ENCODE measurements at regions not wholly inside any gene's neighbourhood (a gene's known extent, or its start where the extent isn't known, plus 50 kb on each side); places are given as distances from the start of the nearest gene placed in this dataset.

DNA sequence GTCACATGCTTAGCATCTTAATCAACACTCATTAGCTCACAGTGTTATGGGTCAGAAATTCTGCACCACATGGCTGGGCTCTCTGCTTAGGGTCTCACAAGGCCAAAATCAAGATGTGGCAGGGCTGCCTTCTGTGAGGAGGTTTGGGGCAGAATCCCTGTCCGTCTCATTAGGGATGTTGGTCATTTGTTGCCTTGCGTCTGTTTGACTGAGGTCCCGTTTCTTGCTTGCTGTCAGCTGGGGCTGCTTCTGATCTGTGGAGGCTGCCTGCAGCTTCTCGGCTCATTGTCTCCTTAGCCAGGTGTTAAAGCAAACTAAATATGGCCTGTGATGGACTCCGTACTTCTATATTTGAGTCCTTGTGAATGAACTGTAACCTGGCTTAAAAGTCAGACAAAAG lies 146.5 kb downstream of the NDUFA10 start:
- TF ChIP-seq, protein P1, sequence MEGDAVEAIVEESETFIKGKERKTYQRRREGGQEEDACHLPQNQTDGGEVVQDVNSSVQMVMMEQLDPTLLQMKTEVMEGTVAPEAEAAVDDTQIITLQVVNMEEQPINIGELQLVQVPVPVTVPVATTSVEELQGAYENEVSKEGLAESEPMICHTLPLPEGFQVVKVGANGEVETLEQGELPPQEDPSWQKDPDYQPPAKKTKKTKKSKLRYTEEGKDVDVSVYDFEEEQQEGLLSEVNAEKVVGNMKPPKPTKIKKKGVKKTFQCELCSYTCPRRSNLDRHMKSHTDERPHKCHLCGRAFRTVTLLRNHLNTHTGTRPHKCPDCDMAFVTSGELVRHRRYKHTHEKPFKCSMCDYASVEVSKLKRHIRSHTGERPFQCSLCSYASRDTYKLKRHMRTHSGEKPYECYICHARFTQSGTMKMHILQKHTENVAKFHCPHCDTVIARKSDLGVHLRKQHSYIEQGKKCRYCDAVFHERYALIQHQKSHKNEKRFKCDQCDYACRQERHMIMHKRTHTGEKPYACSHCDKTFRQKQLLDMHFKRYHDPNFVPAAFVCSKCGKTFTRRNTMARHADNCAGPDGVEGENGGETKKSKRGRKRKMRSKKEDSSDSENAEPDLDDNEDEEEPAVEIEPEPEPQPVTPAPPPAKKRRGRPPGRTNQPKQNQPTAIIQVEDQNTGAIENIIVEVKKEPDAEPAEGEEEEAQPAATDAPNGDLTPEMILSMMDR (IDR thresholded peaks at IDR 0.05) = no peak

DNA sequence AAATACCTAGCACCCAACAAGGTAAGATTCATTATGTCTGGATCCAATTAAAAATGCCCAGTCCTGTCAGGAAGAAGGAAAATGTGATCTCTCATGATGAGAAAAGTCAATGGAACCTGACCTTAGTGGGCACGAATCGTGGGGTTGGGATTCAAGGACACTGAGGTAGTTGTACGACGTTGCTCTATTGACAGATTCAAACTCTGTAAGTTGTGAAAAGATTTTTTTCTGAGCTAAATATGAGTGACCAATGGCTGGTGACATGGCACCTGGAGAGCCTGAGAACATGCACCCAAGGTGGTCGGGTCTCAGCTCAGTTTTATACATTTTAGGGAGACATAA lies 148.2 kb downstream of the NDUFA10 start:
- TF ChIP-seq, protein P1 (IDR thresholded peaks at IDR 0.05) = no peak

DNA sequence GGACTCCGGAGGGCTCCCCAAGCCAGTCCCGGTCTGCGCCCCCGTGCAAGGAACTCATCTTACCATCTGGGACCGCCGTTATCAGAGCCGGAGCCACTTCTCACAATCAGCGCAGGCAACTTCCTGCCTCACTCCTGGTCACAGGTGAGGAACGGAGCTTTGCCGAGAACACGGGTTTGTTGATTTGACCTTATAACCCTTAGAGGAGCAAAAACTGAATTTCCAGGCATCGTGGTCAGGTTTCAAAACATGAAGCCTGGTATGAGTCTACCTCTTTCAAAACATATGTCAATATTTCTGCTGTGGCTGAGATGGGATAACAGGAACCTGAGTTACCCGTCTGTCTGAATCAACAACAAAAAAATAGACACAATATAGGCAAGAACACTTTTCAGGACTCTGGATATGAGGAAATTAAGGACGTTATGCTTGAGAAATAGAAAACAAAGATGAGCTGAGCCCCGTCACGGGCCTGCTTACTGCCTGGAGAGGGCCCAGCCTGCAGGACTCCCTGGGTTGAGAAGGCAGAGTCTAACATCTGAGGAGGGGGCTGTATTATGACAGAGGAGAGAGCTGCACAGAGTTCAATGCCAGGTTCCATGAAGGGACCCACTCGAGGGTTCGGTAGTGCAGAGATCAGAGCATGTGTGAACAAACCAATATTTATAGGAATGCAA lies 148.7 kb downstream of the NDUFA10 start:
- TF ChIP-seq, protein P1 (IDR thresholded peaks at IDR 0.05) = no peak

DNA sequence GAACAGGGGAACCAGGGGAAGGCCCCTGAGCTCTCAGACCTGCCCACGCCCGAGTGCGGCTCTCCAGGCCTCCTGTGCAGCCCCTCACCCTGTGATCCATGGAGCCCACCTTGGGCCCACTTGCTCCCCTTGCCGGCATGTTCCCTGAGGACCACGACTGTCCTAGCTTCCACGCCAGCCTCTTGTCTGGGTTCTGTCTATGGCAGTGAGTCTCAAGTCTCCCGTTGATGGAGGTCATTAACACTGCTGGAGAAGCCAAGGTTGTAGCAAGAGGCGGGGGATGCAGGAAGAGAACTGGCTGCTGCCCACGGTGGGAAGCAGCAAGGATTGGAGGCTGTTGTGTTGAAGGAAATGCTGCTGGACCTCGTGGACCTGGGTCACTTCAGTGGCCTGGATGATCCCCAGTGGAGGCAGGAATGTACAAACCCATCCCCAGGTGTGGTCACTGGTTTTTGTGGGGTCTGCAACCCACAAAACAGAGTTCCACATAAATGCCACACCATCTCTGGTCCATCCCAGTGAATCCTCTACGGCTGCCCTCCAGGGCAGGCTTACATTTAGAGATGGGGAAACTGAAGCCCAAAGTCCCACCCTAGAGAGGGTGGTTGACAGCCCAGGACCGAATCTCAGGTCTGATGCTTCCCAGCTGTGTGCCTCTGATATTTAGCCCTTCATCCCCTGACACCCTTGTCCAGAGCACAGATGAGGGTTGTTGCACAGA lies 150.3 kb downstream of the NDUFA10 start:
- TF ChIP-seq, protein P1 (IDR thresholded peaks at IDR 0.05) = no peak

DNA sequence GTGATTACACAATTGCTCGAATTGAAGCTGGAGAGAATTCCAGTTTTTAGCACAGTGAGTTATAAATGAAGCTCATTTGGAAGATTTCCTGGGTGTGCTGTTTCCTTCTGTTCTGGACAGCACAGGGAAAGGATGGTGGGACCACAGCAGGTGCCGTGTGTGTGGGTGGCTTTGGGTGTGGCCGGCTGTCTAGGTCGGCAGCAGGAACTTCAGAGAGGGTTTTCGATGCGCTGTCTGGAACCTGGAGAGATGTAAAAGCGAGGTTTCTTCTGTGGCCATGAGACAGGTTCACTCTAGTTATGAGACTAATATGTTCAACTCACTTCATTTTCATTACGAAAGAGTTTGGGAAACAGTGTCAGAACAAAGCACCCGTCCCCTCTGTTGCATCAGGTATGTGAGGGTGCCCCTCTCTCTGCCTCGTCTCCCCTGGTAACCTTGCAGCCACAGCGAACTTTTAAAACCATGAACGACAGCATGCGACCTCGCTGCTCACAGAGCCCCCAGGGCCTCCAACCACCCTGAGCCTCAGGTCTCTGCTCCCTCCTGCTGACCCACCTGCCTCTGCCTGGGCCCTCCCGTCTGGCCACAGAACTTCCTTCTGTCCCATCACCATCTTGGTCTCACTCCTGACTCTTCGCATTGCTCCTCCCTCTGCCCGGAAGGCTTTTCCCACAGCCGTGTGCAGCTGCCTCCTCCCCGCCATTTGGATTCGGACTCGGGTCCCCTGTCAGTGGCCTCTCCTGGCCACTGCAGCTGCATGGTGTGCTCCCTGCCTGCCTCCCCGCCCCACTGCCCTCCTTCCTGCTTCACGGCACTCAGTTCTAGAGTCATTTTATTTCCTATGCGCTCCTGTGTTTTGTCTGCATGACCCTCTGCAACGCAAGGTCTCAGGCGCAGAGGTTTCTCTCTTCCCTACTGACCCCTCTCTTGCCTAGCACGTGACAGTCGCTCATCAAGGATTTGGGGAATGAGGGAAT lies 151.2 kb downstream of the NDUFA10 start:
- TF ChIP-seq, protein P1 (IDR thresholded peaks at IDR 0.05) = no peak

DNA sequence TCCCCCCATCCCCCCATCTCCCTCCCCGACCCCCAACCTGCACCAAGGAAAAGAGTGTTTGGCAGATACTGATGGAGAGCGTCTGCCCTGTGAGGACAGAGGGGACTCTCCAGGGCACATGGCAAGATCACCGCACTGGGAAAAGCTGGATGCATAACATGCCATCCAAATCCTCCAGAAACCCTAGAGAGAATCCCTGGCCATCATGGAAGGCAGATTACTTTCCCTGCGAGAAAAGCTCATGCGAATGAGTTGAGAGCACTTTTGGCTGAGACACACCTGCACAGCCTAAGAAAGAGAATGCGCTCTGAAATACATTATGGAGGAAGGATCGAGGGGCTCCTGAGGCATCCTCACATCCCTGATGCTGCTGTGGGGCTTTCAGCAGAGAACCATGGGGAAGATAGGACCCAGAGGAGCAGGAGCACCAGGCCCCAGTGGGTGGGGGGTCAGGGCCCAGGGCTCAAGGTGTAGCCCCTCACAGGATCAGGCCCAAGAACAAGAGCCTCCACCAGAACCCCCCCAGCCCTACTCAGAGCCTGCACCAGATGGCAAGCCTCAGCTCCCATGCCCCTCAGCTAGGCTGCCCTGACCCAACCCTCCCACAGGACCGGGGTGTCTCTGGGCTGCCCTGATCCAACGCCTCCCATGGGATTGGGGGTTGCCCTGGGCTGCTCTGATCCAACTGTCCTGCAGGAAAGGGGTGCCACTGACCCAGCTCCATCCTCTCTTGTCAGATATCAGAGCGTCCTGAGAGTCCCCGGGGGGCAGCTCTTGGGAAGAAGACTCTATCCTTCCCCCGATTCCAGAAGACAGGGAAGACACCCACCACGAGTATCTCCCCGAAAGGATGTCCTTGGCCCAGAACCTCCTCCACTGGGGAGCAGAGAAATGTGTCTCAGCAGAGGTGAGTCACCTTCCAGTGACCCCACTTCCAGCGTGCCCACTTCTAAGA lies 153.4 kb downstream of the NDUFA10 start:
- TF ChIP-seq, protein P1 (IDR thresholded peaks at IDR 0.05) = no peak
